ENCODE measurements at regions not wholly inside any gene's neighbourhood (a gene's known extent, or its start where the extent isn't known, plus 50 kb on each side); places are given as distances from the start of the nearest gene placed in this dataset.

DNA sequence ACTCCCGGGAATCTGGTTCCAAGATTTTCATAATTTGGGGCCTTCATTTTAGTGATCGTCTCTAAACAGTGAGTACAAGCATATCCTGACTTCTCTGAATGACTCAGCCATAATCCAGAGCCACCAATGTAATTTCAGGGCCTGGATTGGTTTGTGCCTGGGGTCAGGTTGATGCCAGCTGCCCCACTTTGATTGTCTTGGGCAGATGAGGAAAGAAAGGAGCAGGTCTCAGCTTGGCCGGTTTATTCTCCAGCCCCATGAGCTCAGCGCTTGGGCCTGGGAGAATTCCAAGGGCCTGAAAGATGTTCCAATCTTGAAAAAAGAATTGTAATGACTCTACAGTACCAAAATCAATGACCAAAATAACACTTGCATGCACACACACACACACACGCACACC lies 71.2 kb upstream of the ECE1 start:
- no peak for TF ChIP-seq BHLHE40 (IDR thresholded peaks at IDR 0.05; ENCODE audit: low read length)
- TF ChIP-seq, protein P1, sequence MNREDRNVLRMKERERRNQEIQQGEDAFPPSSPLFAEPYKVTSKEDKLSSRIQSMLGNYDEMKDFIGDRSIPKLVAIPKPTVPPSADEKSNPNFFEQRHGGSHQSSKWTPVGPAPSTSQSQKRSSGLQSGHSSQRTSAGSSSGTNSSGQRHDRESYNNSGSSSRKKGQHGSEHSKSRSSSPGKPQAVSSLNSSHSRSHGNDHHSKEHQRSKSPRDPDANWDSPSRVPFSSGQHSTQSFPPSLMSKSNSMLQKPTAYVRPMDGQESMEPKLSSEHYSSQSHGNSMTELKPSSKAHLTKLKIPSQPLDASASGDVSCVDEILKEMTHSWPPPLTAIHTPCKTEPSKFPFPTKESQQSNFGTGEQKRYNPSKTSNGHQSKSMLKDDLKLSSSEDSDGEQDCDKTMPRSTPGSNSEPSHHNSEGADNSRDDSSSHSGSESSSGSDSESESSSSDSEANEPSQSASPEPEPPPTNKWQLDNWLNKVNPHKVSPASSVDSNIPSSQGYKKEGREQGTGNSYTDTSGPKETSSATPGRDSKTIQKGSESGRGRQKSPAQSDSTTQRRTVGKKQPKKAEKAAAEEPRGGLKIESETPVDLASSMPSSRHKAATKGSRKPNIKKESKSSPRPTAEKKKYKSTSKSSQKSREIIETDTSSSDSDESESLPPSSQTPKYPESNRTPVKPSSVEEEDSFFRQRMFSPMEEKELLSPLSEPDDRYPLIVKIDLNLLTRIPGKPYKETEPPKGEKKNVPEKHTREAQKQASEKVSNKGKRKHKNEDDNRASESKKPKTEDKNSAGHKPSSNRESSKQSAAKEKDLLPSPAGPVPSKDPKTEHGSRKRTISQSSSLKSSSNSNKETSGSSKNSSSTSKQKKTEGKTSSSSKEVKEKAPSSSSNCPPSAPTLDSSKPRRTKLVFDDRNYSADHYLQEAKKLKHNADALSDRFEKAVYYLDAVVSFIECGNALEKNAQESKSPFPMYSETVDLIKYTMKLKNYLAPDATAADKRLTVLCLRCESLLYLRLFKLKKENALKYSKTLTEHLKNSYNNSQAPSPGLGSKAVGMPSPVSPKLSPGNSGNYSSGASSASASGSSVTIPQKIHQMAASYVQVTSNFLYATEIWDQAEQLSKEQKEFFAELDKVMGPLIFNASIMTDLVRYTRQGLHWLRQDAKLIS (CRISPR knock-in tag; IDR thresholded peaks at IDR 0.05) = no peak
- no peak for TF ChIP-seq ZNF696 (CRISPR knock-in tag; conservative IDR thresholded peaks at IDR 0.05)
- no peak for TF ChIP-seq HDAC2 (IDR thresholded peaks at IDR 0.05)
- TF ChIP-seq BRD9 (IDR thresholded peaks at IDR 0.05; ENCODE audit: low read depth, partially characterized antibody) = no peak
- TF ChIP-seq, protein P2, sequence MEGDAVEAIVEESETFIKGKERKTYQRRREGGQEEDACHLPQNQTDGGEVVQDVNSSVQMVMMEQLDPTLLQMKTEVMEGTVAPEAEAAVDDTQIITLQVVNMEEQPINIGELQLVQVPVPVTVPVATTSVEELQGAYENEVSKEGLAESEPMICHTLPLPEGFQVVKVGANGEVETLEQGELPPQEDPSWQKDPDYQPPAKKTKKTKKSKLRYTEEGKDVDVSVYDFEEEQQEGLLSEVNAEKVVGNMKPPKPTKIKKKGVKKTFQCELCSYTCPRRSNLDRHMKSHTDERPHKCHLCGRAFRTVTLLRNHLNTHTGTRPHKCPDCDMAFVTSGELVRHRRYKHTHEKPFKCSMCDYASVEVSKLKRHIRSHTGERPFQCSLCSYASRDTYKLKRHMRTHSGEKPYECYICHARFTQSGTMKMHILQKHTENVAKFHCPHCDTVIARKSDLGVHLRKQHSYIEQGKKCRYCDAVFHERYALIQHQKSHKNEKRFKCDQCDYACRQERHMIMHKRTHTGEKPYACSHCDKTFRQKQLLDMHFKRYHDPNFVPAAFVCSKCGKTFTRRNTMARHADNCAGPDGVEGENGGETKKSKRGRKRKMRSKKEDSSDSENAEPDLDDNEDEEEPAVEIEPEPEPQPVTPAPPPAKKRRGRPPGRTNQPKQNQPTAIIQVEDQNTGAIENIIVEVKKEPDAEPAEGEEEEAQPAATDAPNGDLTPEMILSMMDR (IDR thresholded peaks at IDR 0.05 in 2 of 3, conservative IDR thresholded peaks at IDR 0.05 in 1 of 3; ENCODE audit: insufficient read depth in 2 of 3, low read depth in 1 of 3, low read length in 3 of 3) = no peak
- TF ChIP-seq MCM2 (IDR thresholded peaks at IDR 0.05; ENCODE audit: low read depth) = no peak
- no peak for TF ChIP-seq KLF6 (CRISPR knock-in tag; IDR thresholded peaks at IDR 0.05; ENCODE audit: borderline replicate concordance)
- TF ChIP-seq FOXA3 (CRISPR knock-in tag; conservative IDR thresholded peaks at IDR 0.05 in 1 of 2, IDR thresholded peaks at IDR 0.05 in 1 of 2) = no peak

Data from K562 (cell line).